HG02678 (cell line): ENCODE measurements at regions not wholly inside any gene's neighbourhood (a gene's known extent, or its start where the extent isn't known, plus 50 kb on each side); places are given as distances from the start of the nearest gene placed in this dataset.
"Not testable (repeated sequence)": the region's sequence is repeated elsewhere in the genome, so short reads cannot be mapped to it uniquely, and the experiment has no call there.

Experiments used
- ATAC-seq: cut with Tn5 transposase; IDR thresholded peaks from one replicate; pipeline ENCODE4 v1.9.1; 2021; ENCODE audit warnings: mild to moderate bottlenecking, moderate library complexity; ENCODE audit not compliant: unreplicated experiment

- ATAC-seq: no peak
Observed at GRCh38 chr3:159038405-159038804, 236.6 kb downstream of the MFSD1 start.

- no peak for ATAC-seq
Observed at GRCh38 chr3:159039286-159039685, 237.4 kb downstream of the MFSD1 start.

- ATAC-seq: no peak
Observed at GRCh38 chr3:159045279-159045885, 243.5 kb downstream of the MFSD1 start.

- ATAC-seq: no peak
Observed at GRCh38 chr3:159047361-159047760, 245.5 kb downstream of the MFSD1 start.

- not testable (repeated sequence) for ATAC-seq
Observed at GRCh38 chr3:159052494-159052893, 250.6 kb downstream of the MFSD1 start.

GRCh38 chr3:159057621-159058020 lies 255.8 kb downstream of the MFSD1 start:
- ATAC-seq: no peak

- ATAC-seq: no peak
Observed at GRCh38 chr3:159058859-159059258, 257.0 kb downstream of the MFSD1 start.

GRCh38 chr3:159059395-159059794 lies 257.5 kb downstream of the MFSD1 start:
- no peak for ATAC-seq

- ATAC-seq: no peak
Observed at GRCh38 chr3:159062734-159063410, 261.0 kb downstream of the MFSD1 start.

GRCh38 chr3:159069091-159069490 lies 267.2 kb downstream of the MFSD1 start, which contains the start of gene IQCJ:
IQCJ (plus strand) TSS chr3:159069319.
- no peak for ATAC-seq

GRCh38 chr3:159069866-159070425 lies 268.1 kb downstream of the MFSD1 start:
- ATAC-seq: no peak

- ATAC-seq: no peak
Observed at GRCh38 chr3:159074756-159075701, 273.2 kb downstream of the MFSD1 start.

- ATAC-seq: no peak
Observed at GRCh38 chr3:159077860-159078259, 276.0 kb downstream of the MFSD1 start.

- no peak for ATAC-seq
Observed at GRCh38 chr3:159080256-159080655, 278.4 kb downstream of the MFSD1 start.

- no peak for ATAC-seq
Observed at GRCh38 chr3:159080821-159081220, 279.0 kb downstream of the MFSD1 start.

GRCh38 chr3:159082519-159082918 lies 280.7 kb downstream of the MFSD1 start:
- no peak for ATAC-seq

- no peak for ATAC-seq
Observed at GRCh38 chr3:159091936-159092335, 290.1 kb downstream of the MFSD1 start.

GRCh38 chr3:159102001-159102400 lies 300.1 kb downstream of the MFSD1 start:
- ATAC-seq: no peak

- no peak for ATAC-seq
Observed at GRCh38 chr3:159112724-159113123, 310.9 kb downstream of the MFSD1 start.

GRCh38 chr3:159113221-159113875 lies 311.5 kb downstream of the MFSD1 start:
- ATAC-seq: no peak

- no peak for ATAC-seq
Observed at GRCh38 chr3:159114582-159114981, 312.7 kb downstream of the MFSD1 start.
